ENCODE measurements at regions not wholly inside any gene's neighbourhood (a gene's known extent, or its start where the extent isn't known, plus 50 kb on each side); places are given as distances from the start of the nearest gene placed in this dataset.

DNA sequence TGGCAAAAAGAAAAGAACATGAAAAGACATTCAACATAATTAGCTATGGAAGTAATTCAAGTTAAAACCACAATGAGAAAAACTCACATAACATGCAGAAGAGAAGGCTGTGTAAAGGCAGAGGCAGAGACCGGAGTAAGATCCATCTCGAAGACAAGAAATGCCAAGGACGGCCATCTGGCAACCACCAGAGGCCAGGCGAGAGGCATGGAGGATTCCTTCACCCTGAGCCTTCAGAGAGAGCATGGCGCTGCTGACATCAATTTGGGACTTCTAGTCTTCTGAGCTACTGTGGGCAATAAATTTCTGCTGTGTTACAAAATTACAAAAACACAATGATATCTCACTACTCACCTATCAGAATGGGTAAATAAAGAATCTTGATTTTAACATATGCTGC, 381.0 kb downstream of the TSHZ3 start:
- Histone ChIP-seq H3K79me2 (replicated peaks; ENCODE audit: insufficient read depth, low read length) (no peaks in the 10 kb centered on the region), H3K4me3 (ENCODE audit: low read length) (no peak overlapping the region), H3K9ac (ENCODE audit: low read length) (no peak overlapping the region), H2AFZ (ENCODE audit: low read depth, low read length) (no peak overlapping the region), H3K9me3 (ENCODE audit: low read length) (no peaks in the 10 kb centered on the region), H3K9me2 (ENCODE audit: insufficient read depth, low read length) (no peaks in the 10 kb centered on the region), H4K20me1 (ENCODE audit: insufficient read depth) (no peaks in the 10 kb centered on the region), H3K27me3 (ENCODE audit: insufficient read depth, low read depth, low read length) (no peaks in the 10 kb centered on the region), H3K36me3 (ENCODE audit: insufficient read depth, low read length) (no peaks in the 10 kb centered on the region), H3F3A (ENCODE audit: insufficient read depth, low read length, poor library complexity, severe bottlenecking) (no peaks in the 10 kb centered on the region), H3K27ac (ENCODE audit: low read length) (no peak overlapping the region), H3K4me2 (ENCODE audit: low read length) (no peak overlapping the region)
- TF ChIP-seq TAF1 (IDR thresholded peaks at IDR 0.05; ENCODE audit: low read depth): no peak
- TF ChIP-seq SMC3 (conservative IDR thresholded peaks at IDR 0.05; ENCODE audit: poor library complexity): no peak
- TF ChIP-seq MXI1 (conservative IDR thresholded peaks at IDR 0.05; ENCODE audit: poor library complexity, severe bottlenecking): no peak
- no peak for TF ChIP-seq EP300 (conservative IDR thresholded peaks at IDR 0.05; ENCODE audit: poor library complexity, severe bottlenecking)
- TF ChIP-seq, protein P1, sequence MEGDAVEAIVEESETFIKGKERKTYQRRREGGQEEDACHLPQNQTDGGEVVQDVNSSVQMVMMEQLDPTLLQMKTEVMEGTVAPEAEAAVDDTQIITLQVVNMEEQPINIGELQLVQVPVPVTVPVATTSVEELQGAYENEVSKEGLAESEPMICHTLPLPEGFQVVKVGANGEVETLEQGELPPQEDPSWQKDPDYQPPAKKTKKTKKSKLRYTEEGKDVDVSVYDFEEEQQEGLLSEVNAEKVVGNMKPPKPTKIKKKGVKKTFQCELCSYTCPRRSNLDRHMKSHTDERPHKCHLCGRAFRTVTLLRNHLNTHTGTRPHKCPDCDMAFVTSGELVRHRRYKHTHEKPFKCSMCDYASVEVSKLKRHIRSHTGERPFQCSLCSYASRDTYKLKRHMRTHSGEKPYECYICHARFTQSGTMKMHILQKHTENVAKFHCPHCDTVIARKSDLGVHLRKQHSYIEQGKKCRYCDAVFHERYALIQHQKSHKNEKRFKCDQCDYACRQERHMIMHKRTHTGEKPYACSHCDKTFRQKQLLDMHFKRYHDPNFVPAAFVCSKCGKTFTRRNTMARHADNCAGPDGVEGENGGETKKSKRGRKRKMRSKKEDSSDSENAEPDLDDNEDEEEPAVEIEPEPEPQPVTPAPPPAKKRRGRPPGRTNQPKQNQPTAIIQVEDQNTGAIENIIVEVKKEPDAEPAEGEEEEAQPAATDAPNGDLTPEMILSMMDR (IDR thresholded peaks at IDR 0.05; ENCODE audit: poor library complexity, severe bottlenecking): no peak
- TF ChIP-seq, protein P2, sequence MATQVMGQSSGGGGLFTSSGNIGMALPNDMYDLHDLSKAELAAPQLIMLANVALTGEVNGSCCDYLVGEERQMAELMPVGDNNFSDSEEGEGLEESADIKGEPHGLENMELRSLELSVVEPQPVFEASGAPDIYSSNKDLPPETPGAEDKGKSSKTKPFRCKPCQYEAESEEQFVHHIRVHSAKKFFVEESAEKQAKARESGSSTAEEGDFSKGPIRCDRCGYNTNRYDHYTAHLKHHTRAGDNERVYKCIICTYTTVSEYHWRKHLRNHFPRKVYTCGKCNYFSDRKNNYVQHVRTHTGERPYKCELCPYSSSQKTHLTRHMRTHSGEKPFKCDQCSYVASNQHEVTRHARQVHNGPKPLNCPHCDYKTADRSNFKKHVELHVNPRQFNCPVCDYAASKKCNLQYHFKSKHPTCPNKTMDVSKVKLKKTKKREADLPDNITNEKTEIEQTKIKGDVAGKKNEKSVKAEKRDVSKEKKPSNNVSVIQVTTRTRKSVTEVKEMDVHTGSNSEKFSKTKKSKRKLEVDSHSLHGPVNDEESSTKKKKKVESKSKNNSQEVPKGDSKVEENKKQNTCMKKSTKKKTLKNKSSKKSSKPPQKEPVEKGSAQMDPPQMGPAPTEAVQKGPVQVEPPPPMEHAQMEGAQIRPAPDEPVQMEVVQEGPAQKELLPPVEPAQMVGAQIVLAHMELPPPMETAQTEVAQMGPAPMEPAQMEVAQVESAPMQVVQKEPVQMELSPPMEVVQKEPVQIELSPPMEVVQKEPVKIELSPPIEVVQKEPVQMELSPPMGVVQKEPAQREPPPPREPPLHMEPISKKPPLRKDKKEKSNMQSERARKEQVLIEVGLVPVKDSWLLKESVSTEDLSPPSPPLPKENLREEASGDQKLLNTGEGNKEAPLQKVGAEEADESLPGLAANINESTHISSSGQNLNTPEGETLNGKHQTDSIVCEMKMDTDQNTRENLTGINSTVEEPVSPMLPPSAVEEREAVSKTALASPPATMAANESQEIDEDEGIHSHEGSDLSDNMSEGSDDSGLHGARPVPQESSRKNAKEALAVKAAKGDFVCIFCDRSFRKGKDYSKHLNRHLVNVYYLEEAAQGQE (IDR thresholded peaks at IDR 0.05; ENCODE audit: borderline replicate concordance): no peak
- TF ChIP-seq POLR2AphosphoS5 (IDR thresholded peaks at IDR 0.05): no peak
- TF ChIP-seq RAD21 (conservative IDR thresholded peaks at IDR 0.05): no peak
- TF ChIP-seq EZH2 (IDR thresholded peaks at IDR 0.05; ENCODE audit: borderline replicate concordance, insufficient read depth, low read length, poor library complexity, severe bottlenecking): no peak

DNA sequence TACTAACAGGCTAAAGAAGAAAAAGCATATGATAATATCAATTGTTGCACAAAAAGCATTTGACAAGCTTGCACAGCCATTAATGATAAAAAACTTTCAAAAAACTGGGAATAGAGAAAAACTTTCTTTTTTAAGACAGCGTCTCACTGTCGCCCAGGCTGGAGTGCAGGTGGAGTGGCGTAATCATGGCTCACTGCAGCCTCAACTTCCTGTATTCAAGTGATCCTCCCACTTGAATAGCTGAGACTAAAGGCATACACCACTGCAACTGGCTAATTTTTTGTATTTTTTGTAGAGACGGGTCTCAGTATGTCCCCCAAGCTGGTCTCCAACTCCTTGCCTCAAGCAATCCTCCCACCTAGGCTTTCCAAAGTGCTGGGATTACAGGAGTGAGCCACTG, 382.8 kb downstream of the TSHZ3 start:
- H3K79me2 ChIP-seq (replicated peaks; ENCODE audit: insufficient read depth, low read length): no peaks in the 10 kb centered on the region
- TF ChIP-seq EP300 (conservative IDR thresholded peaks at IDR 0.05; ENCODE audit: poor library complexity, severe bottlenecking) (no peak), MXI1 (conservative IDR thresholded peaks at IDR 0.05; ENCODE audit: poor library complexity, severe bottlenecking) (no peak), TAF1 (IDR thresholded peaks at IDR 0.05; ENCODE audit: low read depth) (no peak)
- TF ChIP-seq, protein P1 (IDR thresholded peaks at IDR 0.05; ENCODE audit: poor library complexity, severe bottlenecking): no peak
- H3K9ac ChIP-seq (ENCODE audit: low read length): no peak overlapping the region
- H3K9me2 ChIP-seq (ENCODE audit: insufficient read depth, low read length): no peaks in the 10 kb centered on the region
- no peak overlapping the region for H3K4me3 ChIP-seq (ENCODE audit: low read length)
- H4K20me1 ChIP-seq (ENCODE audit: insufficient read depth): no peaks in the 10 kb centered on the region
- no peaks in the 10 kb centered on the region for H3K27me3 ChIP-seq (ENCODE audit: insufficient read depth, low read depth, low read length)
- H3K4me2 ChIP-seq (ENCODE audit: low read length): no peak overlapping the region
- H3K9me3 ChIP-seq (ENCODE audit: low read length): no peaks in the 10 kb centered on the region
- H3F3A ChIP-seq (ENCODE audit: insufficient read depth, low read length, poor library complexity, severe bottlenecking): no peaks in the 10 kb centered on the region
- H2AFZ ChIP-seq (ENCODE audit: low read depth, low read length): no peak overlapping the region
- no peaks in the 10 kb centered on the region for H3K36me3 ChIP-seq (ENCODE audit: insufficient read depth, low read length)
- no peak overlapping the region for H3K27ac ChIP-seq (ENCODE audit: low read length)

Measured in neural cell (in vitro differentiated cells).